Transverse colon (tissue), 4 donors: ENCODE measurements at regions not wholly inside any gene's neighbourhood (a gene's known extent, or its start where the extent isn't known, plus 50 kb on each side); places are given as distances from the start of the nearest gene placed in this dataset.

Experiments used
- DNase-seq: peaks from one replicate; pipeline ENCODE4 v3.0.0-alpha.2; 2019
- H3K27ac ChIP-seq, 4 donors: fragments of 200-600 bp; sonication (generic); 2 replicates each; pipeline ENCODE4 v1.5.1; 2016 to 2018; ENCODE audit warnings: inconsistent platforms in 4 of 4
- H3K27me3 ChIP-seq: fragments of 200-600 bp; sonication (generic); 2 replicates; pipeline ENCODE4 v1.5.1; 2017; ENCODE audit warnings: inconsistent platforms
- H3K36me3 ChIP-seq, 4 donors: fragments of 200-600 bp; sonication (generic); 2 replicates each; pipeline ENCODE4 v1.5.1; 2017 to 2019; ENCODE audit warnings: inconsistent platforms in 4 of 4
- H3K4me1 ChIP-seq, 4 donors: fragments of 200-600 bp; sonication (generic); 2 replicates each; pipeline ENCODE4 v1.5.1; 2017 to 2020; ENCODE audit warnings: inconsistent platforms in 4 of 4
- H3K4me3 ChIP-seq, 4 donors: fragments of 200-600 bp; sonication (generic); 1 replicate in 1 of 4; 2 replicates in 3 of 4; pipeline versions ENCODE4 v1.5.1 to v1.6.1; 2017 to 2019; ENCODE audit warnings: inconsistent platforms in 4 of 4
- H3K9me3 ChIP-seq, 2 donors: fragments of 200-600 bp; sonication (generic); 2 replicates each; pipeline ENCODE4 v1.5.1; 2017 to 2019; ENCODE audit warnings: inconsistent platforms in 2 of 2
- CTCF ChIP-seq, 5 experiments: fragments of 200-600 bp in 3 of 5; fragments of 450-650 bp in 2 of 5; sonication (generic) in 3 of 5; IDR thresholded peaks; 1 replicate in 2 of 5; 2 replicates in 3 of 5; pipeline ENCODE4 v1.5.1; 2016 to 2017; ENCODE audit warnings: antibody characterized with exemption in 5 of 5, inconsistent platforms in 3 of 5, mild to moderate bottlenecking in 2 of 5, moderate library complexity in 1 of 5
- EP300 ChIP-seq: sonication (generic); formaldehyde crosslinking; IDR thresholded peaks from one replicate; pipeline ENCODE4 v1.6.1; 2017; ENCODE audit warnings: antibody characterized with exemption, low read depth
- POLR2A ChIP-seq: fragments of 450-650 bp; IDR thresholded peaks from one replicate; pipeline ENCODE4 v1.6.1; 2016; ENCODE audit warnings: antibody characterized with exemption, mild to moderate bottlenecking, moderate library complexity
- POLR2AphosphoS5 ChIP-seq, 3 donors: sonication (generic); formaldehyde crosslinking; IDR thresholded peaks; one replicate each; pipeline ENCODE4 v1.6.1; 2016; ENCODE audit warnings: antibody characterized with exemption in 3 of 3
- WGBS, 2 donors: methylation state at CpG; one replicate each; pipeline ENCODE4 v1.1.5; 2018; ENCODE audit warnings: low coverage in 1 of 2; 5-methylcytosine and 5-hydroxymethylcytosine counted together
- in situ Hi-C, 4 donors: fragments of 200-750 bp; cut with MboI; loops; one replicate each; pipeline versions ENCODE4 v1.15.0 to v1.15.1; 2017; ENCODE audit warnings: low sequenced_read_pairs in 3 of 4, low pct_ligation_motif_present in 1 of 4, low pct_unique_long_range_greater_than_20kb in 1 of 4
- intact Hi-C: fragments of 100-400 bp; cut with DNase I; formaldehyde crosslinking; loops from one replicate; pipeline ENCODE4 v1.15.1; 2023; ENCODE audit warnings: low total_unique reads

DNA sequence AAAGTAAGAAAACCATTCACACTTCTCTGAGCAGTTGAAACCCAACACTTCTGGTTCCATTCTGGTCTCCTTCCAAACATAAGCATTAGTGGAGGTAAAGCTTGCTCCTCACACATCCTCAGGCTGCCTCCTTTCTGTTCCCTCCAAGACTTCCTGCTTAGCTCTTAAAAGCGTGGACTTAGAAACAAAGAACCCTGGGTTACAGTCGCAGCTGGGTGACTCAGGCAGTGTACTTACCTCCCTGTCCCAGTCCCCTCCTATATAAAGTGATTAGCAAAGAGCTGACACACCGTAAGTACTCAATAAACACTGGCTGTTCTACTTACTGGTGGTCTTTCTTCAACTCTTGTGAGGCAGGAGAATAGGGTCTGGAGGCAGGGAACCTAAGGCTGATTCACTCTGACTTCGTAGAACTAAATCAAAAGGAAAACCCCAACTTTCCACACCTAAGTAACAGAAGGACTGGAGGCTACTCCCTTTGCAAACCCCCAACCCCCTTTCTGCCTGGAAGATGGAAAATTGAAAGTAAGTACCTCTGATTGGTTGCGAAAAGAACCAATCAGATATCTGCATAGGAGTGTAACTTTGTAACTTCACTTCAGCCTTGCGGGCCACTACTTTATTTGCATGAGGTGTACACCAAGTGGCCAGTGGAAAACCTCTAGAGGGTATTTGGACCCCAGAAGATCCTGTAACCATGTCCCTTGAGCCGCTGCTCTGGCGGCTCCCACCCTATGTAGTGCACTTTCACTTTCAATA, 165.4 kb downstream of the SUCLA2 start:
- H3K27ac ChIP-seq, result no peak overlapping the region
- 70% methylated on average over 6 to 8 of the region's 8 CpGs for WGBS, 2 donors
- H3K4me1 ChIP-seq, result no peaks in the 10 kb centered on the region
- H3K4me3 ChIP-seq, result no peak overlapping the region
- in situ Hi-C loops (no loop called here), intact Hi-C loops (no loop called here)
- no peak for TF ChIP-seq POLR2AphosphoS5 (IDR thresholded peaks at IDR 0.05)
- TF ChIP-seq CTCF (IDR thresholded peaks at IDR 0.05), result no peak
- H3K36me3 ChIP-seq, result no peaks in the 10 kb centered on the region
- DNase-seq, result no peak
- H3K27me3 ChIP-seq, result no peaks in the 10 kb centered on the region
- H3K9me3 ChIP-seq, result no peaks in the 10 kb centered on the region

DNA sequence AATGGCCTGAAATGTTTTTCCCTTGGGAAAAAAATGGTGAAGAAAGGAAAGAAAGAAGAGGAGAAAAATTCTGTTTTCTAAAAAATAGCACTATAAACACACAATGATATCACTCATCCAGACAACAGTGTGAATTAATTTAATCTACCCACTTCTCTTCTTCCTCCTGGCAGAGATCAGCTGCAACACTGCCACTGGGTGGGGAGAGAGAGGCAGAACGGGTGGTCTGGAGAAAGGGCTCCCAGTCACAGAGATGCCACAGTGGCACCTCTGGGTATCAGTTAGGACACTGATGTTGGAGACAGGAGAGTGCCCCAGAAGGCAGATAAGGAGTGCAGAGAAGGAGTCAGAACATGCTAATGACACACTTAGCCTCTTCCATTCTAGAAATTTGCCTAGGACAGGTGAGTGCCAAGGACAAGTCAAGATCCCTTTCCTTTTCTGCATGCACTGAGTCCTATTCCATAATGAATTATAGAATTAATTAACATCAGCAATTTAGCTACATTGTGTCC, 168.6 kb downstream of the SUCLA2 start:
- in situ Hi-C loops (no loop called here), intact Hi-C loops (no loop called here)
- Histone ChIP-seq H3K9me3 (no peaks in the 10 kb centered on the region), H3K27ac (no peak overlapping the region), H3K4me1 (no peaks in the 10 kb centered on the region), H3K36me3 (no peaks in the 10 kb centered on the region), H3K4me3 (no peak overlapping the region), H3K27me3 (no peaks in the 10 kb centered on the region)
- 14 to 33% methylated on average over 1 of the region's 1 CpG for WGBS, 2 donors
- DNase-seq, result no peak
- TF ChIP-seq POLR2A (no peak), CTCF (IDR thresholded peaks at IDR 0.05) (no peak), EP300 (no peak), POLR2AphosphoS5 (IDR thresholded peaks at IDR 0.05) (no peak)

DNA sequence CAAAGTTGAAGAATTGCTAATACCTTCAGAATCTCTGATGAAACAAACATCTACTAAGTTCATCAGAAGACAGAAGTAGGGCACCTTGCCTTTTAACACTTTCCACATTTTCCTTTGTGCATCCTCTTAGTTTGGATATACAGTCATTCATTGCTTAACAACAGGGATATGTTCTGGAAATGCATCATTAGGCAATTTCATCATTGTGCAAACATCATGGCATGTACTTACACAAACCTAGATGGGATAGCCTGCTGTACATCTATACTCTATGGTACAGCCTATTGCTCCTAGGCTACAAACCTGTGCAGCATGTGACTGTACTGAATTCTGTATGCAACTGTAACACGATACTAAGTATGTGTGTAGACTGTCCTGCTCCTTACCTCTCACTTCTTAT, 169.8 kb downstream of the SUCLA2 start:
- DNase-seq, result no peak
- in situ Hi-C loops, result no loop called here
- Histone ChIP-seq H3K27ac (no peak overlapping the region), H3K4me3 (no peak overlapping the region), H3K36me3 (no peaks in the 10 kb centered on the region), H3K27me3 (no peaks in the 10 kb centered on the region), H3K4me1 (no peaks in the 10 kb centered on the region), H3K9me3 (no peaks in the 10 kb centered on the region)
- no peak for TF ChIP-seq POLR2AphosphoS5 (IDR thresholded peaks at IDR 0.05)
- no peak for TF ChIP-seq POLR2A
- no peak for TF ChIP-seq CTCF (IDR thresholded peaks at IDR 0.05)
- TF ChIP-seq EP300, result no peak
- WGBS, 2 donors, result 47 to 100% methylated on average over 1 of the region's 1 CpG
- intact Hi-C loops, result no loop called here

DNA sequence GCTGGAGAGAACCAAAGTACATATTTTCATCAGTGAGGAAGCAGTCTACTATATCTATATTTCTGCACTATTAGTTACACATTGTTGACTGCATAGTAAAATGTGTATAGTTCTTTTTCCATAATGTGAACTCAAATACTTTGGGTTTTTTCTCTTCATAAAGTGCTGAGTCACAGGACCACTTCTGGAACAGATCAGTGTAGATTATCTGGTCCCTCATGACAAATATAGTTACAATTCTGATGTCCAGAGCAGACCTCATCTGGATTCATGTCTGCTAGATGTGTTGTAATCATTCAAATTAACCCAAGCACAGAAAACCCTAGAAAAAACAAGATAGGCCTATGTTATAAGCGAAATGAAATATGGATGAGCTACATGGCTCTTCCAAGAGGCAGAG, 171.4 kb downstream of the SUCLA2 start:
- no peaks in the 10 kb centered on the region for H3K36me3 ChIP-seq
- in situ Hi-C loops (no loop called here), intact Hi-C loops (no loop called here)
- H3K4me3 ChIP-seq, result no peak overlapping the region
- WGBS, 2 donors, result 65 to 72% methylated on average over 1 of the region's 1 CpG
- no peak for TF ChIP-seq POLR2A
- no peak for TF ChIP-seq POLR2AphosphoS5 (IDR thresholded peaks at IDR 0.05)
- TF ChIP-seq CTCF (IDR thresholded peaks at IDR 0.05), result no peak
- no peak for TF ChIP-seq EP300
- H3K27ac ChIP-seq, result no peak overlapping the region
- no peaks in the 10 kb centered on the region for H3K27me3 ChIP-seq
- no peak for DNase-seq
- no peaks in the 10 kb centered on the region for H3K9me3 ChIP-seq
- no peaks in the 10 kb centered on the region for H3K4me1 ChIP-seq
